Activated T-cell treated with anti-CD3 and anti-CD28 coated beads, Interleukin-2, amount 50 U/mL, for 48 hours (primary cell): ENCODE measurements at regions not wholly inside any gene's neighbourhood (a gene's known extent, or its start where the extent isn't known, plus 50 kb on each side); places are given as distances from the start of the nearest gene placed in this dataset.
"Not testable (repeated sequence)": the region's sequence is repeated elsewhere in the genome, so short reads cannot be mapped to it uniquely, and the experiment has no call there.

ENCODE experiments used
- DNase-seq, 2 experiments: peaks; one replicate each; pipeline ENCODE4 v3.0.0-alpha.2; 2020

DNA sequence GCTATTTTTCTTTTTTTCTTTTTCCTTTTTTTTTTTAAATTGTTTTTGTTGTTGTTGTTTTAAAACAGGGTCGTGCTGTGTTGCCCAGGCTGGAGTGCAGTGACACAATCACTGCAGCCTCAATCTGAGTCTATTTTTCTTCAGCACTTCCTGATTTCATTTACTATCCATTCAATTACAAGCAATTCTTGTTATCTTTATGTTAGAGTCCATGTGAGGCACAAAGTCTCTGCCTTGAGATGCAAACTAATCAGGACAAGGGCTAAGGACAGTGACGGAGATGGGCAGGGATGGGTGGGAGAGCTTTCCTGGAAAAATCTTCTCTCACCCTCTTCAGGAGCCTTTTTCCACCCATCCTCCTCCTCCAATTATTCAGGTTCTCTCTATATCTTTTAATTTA lies 157.3 kb upstream of the AUTS2 start:
- DNase-seq, result no peak

DNA sequence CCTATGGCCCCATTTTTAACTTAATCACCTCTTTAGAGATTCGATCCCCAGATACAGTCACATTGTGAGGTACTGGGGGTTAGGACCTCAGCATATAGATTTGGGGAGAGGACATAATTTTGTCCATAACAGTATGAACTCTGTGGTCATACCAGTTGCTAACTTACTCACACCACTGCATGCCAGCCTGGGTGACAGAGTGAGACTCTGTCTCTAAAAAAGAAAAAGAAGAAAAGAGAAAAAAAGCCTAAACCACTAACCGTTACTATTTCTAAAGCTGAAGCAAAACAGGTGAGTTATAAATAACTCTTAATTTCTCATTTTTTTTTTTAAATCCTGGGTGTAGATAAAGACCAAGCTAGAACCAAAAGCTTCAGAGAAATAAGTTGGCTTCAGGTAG lies 155.1 kb upstream of the AUTS2 start:
- no peak for DNase-seq

DNA sequence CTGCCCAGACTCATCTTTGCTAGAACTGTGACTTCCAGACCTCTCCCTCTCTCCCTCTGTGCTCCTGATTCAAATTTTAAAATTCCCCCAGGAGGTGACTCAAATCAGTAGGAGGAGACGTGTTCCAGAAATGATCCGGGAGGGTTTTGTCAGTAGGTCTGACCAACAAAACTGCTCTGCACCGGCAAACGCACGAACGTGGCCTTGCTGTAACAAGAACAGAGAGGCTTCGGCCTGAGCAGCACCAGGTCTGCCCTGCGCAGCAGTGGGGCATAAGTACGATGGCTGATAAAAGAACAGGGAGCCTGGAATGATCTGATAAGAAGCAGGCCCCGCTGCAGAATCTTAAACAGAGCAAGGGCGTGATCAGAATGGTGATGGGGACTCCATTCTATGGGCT lies 152.7 kb upstream of the AUTS2 start:
- no peak for DNase-seq

DNA sequence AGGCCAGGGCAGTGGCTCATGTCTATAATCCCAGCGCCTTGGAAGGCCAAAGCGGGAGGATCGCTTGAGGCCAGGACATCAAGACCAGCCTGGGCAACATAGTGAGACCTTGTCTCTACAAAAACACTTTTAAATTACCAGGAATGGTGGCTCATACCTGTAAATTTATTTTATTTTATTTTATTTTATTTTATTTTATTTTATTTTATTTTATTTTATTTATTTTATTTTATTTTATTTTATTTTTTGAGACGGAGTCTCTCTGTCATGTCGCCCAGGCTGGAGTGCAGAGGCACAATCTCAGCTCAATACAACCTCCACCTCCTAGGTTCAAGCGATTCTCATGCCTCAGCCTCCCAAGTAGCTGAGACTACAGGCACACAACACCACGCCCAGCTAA lies 152.1 kb upstream of the AUTS2 start:
- not testable (repeated sequence) for DNase-seq

DNA sequence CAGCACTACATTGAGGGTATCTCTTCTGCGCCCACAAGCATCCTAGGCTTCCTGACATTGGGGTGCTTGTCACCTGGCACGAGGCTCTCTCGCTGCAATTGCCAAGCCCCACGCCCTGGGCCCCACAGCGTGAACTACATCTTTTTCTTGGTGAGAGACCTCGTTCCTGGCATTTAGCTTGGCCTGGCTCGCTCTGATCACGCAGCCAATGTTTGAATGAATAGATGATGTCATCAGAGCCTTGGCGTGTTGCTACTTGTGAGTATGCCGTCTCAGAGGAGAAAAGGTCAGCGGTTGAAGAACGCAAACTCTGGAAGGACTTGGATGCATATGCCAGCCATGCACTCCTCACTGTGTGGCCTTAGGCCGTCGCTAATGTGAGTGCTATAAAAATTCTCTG lies 150.2 kb upstream of the AUTS2 start:
- no peak for DNase-seq

DNA sequence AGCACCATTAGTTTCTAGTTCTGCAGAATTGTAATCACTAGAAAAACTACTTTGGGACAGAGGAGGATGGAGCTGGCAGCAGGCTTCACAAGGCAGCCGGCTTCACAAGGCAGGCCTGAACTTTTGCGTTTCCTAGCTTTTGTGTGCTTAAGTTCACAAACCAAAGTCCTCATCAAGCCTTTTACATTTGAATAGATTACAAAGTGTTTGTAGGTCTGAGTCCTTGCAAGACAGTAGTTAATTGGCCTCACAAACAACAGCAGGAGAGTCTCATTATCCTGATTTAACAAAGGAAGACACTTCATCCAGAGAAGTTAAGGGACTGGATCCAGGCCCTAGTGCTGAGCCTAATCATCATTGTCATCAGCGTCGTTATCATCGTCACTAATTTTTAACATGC lies 147.8 kb upstream of the AUTS2 start:
- no peak for DNase-seq

DNA sequence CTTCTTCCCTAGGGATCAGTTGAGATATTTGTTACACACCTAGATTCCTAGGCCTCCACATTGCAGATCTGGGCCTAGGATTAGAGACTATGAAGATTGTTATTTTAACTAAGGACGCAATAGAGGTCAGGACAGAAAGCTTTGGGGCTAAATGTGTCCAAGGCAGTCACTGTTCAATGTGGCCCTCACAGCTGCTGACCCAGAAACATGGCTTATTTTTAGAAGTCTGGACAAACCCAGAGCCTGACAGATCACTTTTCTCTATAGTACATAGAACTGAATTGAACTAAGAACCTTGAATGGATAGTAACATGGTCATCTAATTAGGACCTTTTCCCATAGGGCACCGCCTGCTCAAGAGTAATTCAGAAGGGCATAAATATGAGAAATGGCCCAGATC lies 146.6 kb upstream of the AUTS2 start:
- no peak for DNase-seq

DNA sequence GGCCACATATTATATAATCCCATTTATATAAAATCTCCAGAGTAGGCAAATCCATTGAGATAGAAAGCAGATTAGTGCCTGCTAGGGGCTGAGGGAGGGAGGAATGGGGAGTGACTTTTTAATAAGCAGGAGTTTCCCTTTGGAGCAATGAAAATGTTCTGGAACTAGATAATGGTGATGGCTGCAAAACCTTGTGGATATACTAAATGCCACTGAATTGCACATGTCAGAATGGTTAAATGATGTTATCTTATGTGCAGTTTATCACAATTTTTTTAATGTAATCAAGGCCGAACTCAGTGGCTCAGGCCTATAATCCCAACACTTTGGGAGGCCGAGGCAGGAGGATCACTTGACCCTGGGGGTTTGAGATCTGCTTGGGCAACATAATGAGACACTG lies 145.5 kb upstream of the AUTS2 start:
- DNase-seq, result no peak

DNA sequence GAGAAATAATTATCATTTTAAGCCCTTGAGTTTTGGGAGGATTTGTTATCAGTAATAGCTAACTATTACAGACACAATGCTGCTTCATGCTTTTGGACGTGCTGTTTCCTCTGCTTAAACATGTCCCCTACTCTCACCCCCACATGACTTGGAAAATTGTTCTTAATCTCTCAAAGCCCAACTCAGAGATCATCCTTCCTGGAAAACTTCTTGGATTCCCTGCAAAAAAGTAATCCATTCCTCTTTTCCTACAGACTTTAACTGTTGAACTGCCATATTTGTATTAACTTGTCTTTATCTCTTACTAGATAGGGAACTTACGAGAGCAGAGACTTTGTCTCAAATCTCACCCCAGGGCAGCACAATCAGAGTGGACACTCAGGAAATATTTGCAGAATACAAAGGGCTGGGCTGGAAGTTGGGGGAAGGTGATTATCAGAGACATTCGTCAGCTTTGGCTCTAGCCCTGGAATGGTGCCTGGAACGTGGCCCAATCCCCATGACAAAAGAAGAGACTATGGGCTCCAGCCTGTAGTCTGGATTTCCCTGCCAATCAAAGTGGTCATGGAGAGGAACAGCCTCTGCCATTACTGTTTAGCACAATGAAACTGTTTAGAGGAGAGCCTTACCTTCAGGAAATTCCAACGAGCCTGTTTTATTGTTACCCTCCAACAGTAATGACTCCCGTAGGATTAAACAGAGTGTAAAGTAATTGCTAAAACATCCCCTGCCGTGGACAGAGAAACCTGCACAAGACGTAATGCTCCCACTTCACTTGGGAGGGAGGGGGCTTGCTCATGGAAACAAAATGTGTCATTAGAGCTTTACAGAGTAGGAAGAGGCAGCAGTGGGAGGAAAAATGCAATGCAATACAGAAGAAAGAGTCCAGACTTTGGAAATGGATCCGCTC lies 140.4 kb upstream of the AUTS2 start:
- DNase-seq, result no peak

DNA sequence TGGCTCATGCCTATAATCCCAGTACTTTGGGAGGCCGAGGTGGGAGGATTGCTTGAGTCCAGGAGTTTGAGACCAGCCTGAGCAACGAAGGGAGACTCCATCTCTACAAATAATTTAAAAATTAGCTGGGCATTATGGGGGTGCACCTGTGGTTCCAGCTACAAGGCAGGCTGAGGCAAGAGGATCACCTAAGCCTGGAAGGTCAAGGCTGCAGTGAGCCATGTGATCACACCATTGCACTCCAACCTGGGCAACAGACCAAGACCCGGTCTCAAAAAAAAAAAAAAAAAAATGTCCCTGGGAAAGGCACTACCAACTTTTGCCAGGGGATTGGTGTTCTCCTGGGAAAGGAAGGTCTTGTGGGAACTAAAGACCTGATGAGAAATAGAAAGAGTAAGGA lies 134.2 kb upstream of the AUTS2 start:
- DNase-seq, result no peak

DNA sequence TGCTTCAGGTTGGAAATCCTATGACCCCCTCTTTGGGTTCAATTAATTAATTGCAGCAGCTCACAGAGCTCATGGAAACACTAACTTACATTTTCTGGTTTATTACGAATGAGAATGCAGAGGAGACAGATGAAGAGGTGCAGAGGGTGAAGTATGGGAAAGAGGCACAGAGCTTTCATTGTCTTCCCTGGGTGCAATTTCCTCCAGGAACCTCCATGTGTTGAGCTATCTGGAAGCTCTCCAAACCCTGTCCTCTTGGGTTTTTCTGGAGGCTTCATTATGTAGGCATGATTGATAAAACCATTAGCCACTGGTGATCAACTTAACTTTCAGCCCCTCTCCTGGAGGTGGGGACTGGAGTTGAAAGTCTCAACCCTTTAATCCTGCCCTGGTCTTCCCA lies 133.0 kb upstream of the AUTS2 start:
- DNase-seq, result no peak

DNA sequence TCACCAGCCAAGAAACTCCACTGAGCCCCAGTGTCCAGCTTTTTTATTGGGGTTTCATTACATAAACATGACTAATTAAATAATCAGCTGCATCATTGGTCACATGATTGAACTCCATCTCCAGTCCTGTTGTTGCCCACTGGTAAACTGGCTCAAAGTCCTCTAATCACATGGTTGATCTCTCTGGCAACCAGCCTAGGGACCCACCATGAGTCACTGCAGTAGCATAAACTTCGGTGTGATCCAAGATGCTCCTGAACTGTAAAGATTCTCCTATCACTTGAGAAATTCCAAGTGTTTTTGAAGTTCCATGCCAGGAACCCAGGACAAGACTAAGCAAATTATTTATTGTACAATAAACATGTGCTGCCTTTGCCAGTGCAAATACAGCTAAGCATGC lies 130.4 kb upstream of the AUTS2 start:
- DNase-seq, result no peak

DNA sequence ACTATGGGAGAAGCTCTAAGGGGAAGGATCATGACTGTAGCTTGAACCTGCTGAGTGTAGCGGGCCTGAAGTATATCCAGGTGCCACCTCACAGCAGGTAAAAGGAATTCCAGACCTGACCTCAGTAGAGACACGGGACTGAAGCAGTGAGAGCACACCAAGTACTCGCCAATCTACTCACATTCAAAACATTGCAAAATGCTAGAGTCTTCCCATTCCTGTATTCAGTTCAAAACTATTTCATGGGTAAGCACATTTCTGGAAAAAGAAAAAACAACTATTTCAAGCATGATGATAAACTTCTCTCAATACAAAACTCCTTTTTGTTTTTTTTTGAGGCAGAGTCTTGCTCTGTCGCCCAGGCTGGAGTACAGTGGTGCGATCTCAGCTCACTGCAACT lies 121.9 kb upstream of the AUTS2 start:
- DNase-seq, result no peak

DNA sequence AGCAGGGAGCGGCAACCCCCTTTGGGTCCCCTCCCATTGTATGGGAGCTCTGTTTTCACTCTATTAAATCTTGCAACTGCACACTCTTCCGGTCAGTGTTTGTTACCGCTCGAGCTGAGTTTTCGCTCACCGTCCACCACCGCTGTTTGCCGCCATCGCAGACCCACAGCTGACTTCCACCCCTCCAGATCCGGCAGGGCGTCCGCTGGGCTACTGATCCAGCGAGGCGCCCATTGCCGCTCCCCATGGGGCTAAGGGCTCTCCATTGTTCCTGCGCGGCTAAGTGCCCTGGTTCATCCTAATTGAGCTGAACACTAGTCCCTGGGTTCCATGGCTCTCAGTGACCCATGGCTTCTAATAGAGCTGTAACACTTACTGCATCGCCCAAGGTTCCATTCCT lies 115.6 kb upstream of the AUTS2 start:
- no peak for DNase-seq

DNA sequence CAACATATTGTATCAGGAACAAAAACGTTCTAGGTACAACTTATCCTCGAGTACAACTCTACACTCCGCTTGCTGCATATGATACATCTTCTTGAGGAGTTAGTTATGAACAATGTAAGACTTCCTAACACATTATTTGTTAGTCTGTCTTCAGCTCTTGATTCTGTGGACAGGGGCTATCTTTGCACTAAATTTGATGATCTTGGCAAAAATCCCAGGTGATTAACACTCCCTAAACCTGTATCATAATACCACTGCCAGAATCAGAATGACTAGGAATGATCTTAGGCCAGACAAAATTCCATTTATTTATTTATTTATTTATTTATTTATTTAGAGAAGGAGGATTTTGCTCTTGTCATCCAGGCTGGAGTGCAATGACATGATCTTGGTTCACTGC lies 108.7 kb upstream of the AUTS2 start:
- DNase-seq, result no peak

DNA sequence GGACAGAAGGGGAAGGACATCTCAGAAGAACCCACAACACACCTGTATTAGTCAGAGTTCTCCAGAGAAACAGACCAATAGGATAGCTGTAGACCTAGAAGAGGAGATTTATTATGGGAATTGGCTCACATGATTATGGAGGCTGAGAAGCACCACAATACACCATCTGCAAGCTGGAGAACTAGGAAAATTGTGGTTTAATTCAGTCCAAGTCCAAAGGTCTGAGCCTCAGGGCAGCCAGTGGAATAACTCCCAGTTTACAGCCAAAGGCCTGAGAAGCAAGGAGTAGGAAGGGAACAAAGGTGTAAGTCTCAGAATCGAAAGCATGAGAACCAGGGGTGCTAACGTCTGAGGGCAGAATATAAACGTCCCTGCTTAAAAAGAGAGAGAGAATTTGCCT lies 99.6 kb upstream of the AUTS2 start:
- no peak for DNase-seq

DNA sequence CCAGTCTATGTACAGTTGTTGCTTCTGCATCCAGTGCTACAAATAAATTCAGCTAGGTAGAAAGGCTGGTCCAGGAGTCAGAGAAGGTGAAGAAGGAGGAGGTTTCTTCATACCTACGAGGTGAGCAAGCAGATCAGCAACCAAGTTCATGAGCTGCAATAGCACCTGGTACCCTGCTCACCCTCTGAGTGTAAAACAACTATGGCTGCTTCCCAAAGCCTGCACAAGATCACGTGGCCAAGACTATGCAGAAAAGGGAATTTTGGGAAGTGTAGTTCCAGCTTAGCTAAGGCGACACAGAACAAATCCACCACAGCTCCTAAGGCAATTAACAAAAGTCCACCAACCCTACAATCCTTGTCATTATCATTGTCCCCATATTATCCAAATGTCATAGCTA lies 95.9 kb upstream of the AUTS2 start:
- DNase-seq, result no peak

DNA sequence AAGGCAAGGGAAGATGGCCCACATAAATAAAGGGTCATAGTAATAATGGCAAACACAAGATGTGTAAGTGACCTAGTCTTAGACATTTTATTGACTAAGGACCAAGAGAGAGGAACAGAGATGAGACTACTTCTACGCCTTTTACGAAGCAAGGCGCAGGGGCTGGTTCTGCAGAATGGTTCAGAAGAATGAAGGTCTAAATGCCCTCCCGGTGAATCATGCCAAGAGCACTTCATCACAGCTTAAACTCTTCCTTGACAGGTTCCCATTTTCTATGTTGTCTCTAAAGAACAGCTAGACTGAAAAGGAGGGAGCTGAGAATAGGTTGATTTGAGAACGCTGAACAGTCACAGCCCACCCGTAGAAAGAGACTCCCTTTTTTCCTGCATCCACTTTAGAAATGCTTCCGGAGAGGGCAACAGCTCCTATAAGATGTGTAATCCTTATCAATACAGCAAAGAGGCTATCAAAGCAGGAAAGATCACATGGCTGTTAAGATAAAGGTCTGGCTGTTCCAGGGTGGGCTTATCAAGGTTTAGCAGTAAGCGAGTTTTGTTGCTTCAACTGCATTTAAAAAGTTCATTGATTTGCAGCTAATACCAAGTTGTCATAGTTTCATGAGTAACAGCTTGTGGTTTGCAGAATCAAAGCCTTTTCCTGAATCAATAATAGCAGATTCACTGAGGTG lies 93.4 kb upstream of the AUTS2 start:
- DNase-seq, result no peak

DNA sequence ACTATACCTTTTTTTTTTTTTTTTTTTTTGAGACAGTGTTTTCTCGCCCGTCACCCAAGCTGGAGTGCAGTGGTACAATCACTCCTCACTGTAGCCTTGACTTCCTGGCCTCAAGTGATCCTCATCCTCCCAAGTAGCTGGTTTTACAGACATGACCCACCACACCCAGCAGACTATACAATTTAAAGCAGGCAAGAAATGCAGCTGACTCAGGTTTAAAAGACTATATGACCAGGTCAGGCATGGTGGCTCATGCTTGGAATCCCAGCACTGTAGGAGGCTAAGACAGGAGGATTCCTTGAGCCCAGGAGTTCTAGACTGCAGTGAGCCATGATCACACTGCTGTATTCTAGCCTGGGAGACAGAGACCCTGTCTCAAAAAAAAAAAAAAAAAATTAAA lies 89.5 kb upstream of the AUTS2 start:
- DNase-seq, result no peak

DNA sequence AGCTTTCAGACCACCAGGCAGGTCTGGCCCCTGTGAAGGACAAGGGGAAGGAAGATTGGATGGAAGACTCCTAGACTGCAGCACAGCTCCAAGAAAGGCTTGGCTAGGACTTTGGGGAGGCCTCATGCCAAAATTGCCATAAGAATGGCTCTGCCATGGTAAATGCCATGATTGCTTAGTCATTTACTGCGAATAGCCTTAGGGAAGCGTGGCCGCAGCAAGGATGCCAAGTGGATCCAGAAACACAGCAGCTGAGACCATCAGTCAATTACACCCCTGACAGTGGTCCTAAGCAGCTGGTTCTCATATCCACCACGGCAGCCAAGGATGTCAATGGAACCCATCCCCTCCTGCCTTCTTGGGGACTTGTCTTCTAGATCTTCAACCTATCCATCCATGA lies 88.2 kb upstream of the AUTS2 start:
- DNase-seq, result no peak

DNA sequence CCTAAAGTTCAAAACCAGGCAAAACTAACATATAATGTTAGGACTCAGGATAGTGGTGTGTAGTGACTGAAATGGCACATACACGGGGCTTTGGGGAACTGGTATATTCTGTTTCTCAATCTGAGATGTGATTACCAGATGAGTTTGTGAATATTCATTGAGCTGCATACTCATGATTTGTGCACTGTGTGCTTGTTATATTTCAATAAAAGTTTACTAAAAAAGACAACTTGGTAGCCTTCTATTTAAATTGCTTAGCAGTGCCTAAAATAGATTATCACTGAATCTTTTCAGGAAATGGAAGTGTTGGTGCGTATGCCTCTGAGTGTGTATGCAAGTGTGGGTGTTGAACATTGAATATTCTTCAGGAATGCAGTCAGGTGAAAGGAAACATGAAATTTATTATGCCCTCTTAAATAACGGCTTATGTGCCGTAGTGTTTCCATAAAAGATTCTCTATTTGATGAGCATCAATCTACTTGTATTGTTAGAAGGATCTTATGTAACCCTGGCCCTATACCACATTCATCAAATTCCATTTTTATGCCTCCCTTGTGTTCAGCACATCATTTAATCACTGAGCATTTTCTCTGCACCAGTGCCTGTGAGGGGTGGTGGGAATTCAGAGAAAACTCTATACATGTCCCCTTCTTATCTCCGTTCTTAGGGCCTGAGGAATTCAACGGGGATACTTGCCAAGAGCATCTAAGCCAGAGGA lies 82.6 kb upstream of the AUTS2 start:
- no peak for DNase-seq

DNA sequence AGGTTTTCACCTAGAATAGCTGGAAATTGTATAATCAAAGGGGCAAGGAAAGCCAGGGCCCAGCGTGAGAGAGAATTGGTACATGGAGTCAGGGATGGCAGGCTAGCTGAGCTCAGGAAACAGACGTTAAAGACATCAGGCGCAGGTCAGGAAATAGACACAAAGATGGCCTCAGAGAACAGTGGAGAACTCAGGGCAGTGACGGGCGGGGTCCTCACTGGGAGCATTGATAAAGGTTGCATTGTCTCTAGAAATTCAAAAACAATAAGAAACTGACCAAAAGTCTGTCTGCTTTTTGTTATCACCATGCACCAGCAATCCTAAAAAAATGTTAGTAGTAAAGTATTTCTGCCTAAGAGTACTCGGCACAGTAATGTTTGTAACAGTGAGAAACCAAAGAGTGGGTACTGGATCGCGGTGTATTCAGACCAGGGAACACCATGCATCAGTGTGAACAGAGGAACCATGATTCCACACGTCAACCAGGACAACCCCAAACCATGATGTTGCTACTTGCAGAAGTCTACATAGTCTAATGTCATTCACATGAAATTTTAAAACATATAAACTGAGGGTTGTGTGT lies 81.9 kb upstream of the AUTS2 start:
- no peak for DNase-seq

DNA sequence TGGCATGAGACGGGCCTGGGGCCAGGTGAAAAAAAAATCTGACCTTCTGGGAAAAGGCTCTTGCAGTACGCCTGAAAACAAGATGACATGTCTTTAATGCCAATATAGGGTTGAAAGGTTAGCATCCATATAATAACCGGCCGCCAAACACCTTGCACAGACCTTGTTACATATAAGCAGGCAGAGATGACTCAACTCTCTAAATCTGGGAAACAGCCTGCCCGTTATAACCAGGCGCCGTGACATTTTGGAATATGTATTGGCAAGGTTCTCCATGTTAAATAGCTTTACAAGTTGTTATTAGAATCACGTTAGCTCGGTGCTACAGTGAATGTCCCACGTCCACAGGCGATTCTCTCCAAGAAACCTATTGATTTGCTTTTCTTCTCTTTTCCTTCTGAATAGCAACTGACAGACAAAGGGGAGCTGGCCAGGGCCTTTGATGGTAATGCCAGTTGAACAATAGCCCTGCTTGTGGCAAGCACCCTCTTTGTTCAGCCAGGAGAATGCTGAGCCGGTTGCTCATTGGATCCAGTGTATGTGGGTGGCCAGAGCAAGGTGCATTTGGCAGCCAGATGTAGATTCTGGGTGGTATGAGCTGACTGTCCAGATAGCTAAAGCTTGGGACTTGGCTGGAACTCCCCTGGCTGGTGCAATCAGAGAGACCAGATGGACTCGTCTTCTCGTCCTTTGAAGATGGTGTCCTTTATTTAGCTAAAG lies 80.1 kb upstream of the AUTS2 start:
- DNase-seq, result no peak
